CD4-positive, alpha-beta T cell treated with Interleukin-4 for 4 hours (primary cell): ENCODE measurements at regions not wholly inside any gene's neighbourhood (a gene's known extent, or its start where the extent isn't known, plus 50 kb on each side); places are given as distances from the start of the nearest gene placed in this dataset.
A peak's percentile ranks its signal among the peaks of the same experiment; 100 is the strongest.

Source experiments
- DNase-seq: peaks from one replicate; pipeline ENCODE4 v3.0.0-alpha.2; 2020

GRCh38 chr4:174438711-174439110 lies 83.6 kb downstream of the HPGD start:
- no peak for DNase-seq

- DNase-seq, result no peak
These were observed 84.5 kb downstream of the HPGD start for GRCh38 chr4:174437749-174438148.

GRCh38 chr4:174437324-174437723 lies 85.0 kb downstream of the HPGD start:
- DNase-seq, result no peak

GRCh38 chr4:174436377-174436776 lies 85.9 kb downstream of the HPGD start:
- DNase-seq, result no peak

- no peak for DNase-seq
These were observed 86.3 kb downstream of the HPGD start for GRCh38 chr4:174435974-174436373.

- DNase-seq, result no peak
These were observed 87.8 kb downstream of the HPGD start for GRCh38 chr4:174434455-174434854.

GRCh38 chr4:174430576-174430975 lies 91.7 kb downstream of the HPGD start:
- DNase-seq, result no peak

- no peak for DNase-seq
These were observed 92.4 kb downstream of the HPGD start for GRCh38 chr4:174429701-174430410.

GRCh38 chr4:174427571-174428140 lies 94.6 kb downstream of the HPGD start:
- no peak for DNase-seq

- no peak for DNase-seq
These were observed 96.6 kb downstream of the HPGD start for GRCh38 chr4:174425669-174426068.

- peak; percentile 15 for DNase-seq
These were observed 98.9 kb downstream of the HPGD start for GRCh38 chr4:174423257-174423944.

GRCh38 chr4:174422893-174423256 lies 99.4 kb downstream of the HPGD start:
- DNase-seq, result no peak

GRCh38 chr4:174420316-174420715 lies 102.0 kb downstream of the HPGD start:
- DNase-seq, result no peak

- no peak for DNase-seq
These were observed 103.6 kb downstream of the HPGD start for GRCh38 chr4:174418640-174419212.

GRCh38 chr4:174408841-174409552 lies 113.3 kb downstream of the HPGD start:
- DNase-seq, result no peak

GRCh38 chr4:174406383-174406782 lies 115.9 kb downstream of the HPGD start:
- no peak for DNase-seq

GRCh38 chr4:174405923-174406322 lies 116.4 kb downstream of the HPGD start:
- DNase-seq, result no peak

- DNase-seq, result no peak
These were observed 117.6 kb downstream of the HPGD start for GRCh38 chr4:174404677-174405076.

GRCh38 chr4:174403177-174403543 lies 119.1 kb downstream of the HPGD start:
- DNase-seq, result no peak

GRCh38 chr4:174402470-174403176 lies 118.9 kb downstream of the CEP44 start:
- DNase-seq, result no peak

- no peak for DNase-seq
These were observed 117.9 kb downstream of the CEP44 start for GRCh38 chr4:174401471-174402130.
